MCF 10A (cell line): ENCODE measurements at regions not wholly inside any gene's neighbourhood (a gene's known extent, or its start where the extent isn't known, plus 50 kb on each side); places are given as distances from the start of the nearest gene placed in this dataset.
"Not testable (repeated sequence)": the region's sequence is repeated elsewhere in the genome, so short reads cannot be mapped to it uniquely, and the experiment has no call there.

ENCODE experiments used
- BruUV-seq: library from RNA; stranded (reverse); fragments of 400-500 nt; replicated peaks from 2 replicates; lab custom pipeline; 2021; lab: Mats Ljungman, UMichigan
- CTCF ChIA-PET: fragments of 300-600 bp; sonication (Branson Sonifier 250); formaldehyde crosslinking; extraction: SDS; loops from one replicate; lab custom pipeline; 2021; ENCODE audit warnings: antibody characterized with exemption, inconsistent platforms; lab: Yijun Ruan, JAX
- POLR2A ChIA-PET: fragments of 300-600, 350-650 bp; sonication (Branson Sonifier 250); formaldehyde crosslinking; extraction: SDS; loops from one replicate; lab custom pipeline; 2020; ENCODE audit warnings: antibody characterized with exemption, inconsistent platforms; lab: Yijun Ruan, JAX
- DNase-seq: peaks from one replicate; pipeline ENCODE4 v3.0.0-alpha.2; 2018; ENCODE audit not compliant: unreplicated experiment
- H3K27ac Mint-ChIP-seq: one replicate; pipeline ENCODE4 v1.8.0; 2022; ENCODE audit warnings: mild to moderate bottlenecking, low read depth, mixed read lengths; ENCODE audit not compliant: unreplicated experiment
- H3K27me3 Mint-ChIP-seq: one replicate; pipeline ENCODE4 v1.8.0; 2022; ENCODE audit warnings: mixed read lengths; ENCODE audit not compliant: insufficient read depth, unreplicated experiment
- H3K36me3 Mint-ChIP-seq: one replicate; pipeline ENCODE4 v1.8.0; 2022; ENCODE audit warnings: mild to moderate bottlenecking, moderate library complexity, mixed read lengths; ENCODE audit not compliant: insufficient read depth, unreplicated experiment
- H3K4me1 Mint-ChIP-seq: one replicate; pipeline ENCODE4 v1.8.0; 2022; ENCODE audit warnings: mixed read lengths; ENCODE audit not compliant: insufficient read depth, unreplicated experiment
- H3K4me3 Mint-ChIP-seq: one replicate; pipeline ENCODE4 v1.8.0; 2022; ENCODE audit warnings: mild to moderate bottlenecking, moderate library complexity, mixed read lengths; ENCODE audit not compliant: unreplicated experiment
- H3K9me3 Mint-ChIP-seq: one replicate; pipeline ENCODE4 v1.8.0; 2022; ENCODE audit warnings: mixed read lengths; ENCODE audit not compliant: unreplicated experiment
- intact Hi-C: fragments of 100-400 bp; cut with micrococcal nuclease; formaldehyde crosslinking; loops from 2 replicates; pipeline ENCODE4 v1.14.1; 2022
- TF ChIP-seq, protein P1 (sequence below): fragments of 200-600 bp; IDR thresholded peaks from one replicate; pipeline ENCODE4 v1.8.0; 2022; ENCODE audit warnings: antibody characterized with exemption, mild to moderate bottlenecking; ENCODE audit not compliant: unreplicated experiment

DNA sequence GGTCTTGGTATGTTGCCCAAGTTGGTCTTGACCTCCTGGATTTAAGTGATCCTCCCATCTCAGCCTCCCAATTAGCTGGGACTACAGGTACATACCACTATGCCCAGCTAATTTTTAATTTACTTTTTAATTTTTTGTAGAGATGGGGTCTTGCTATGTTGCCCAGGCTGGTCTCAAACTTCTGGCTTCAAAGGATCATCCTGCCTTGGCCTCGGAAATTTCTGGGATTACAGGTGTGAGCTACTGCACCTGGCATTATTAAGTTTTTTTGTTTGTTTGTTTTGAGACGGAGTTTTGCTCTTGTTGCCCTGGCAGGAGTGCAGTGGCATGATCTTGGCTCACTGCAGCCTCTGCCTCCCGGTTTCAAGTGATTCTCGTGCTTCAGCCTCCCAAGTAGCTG is 195.7 kb upstream of the HAAO start:
- H3K9me3 Mint-ChIP-seq, H3K4me3 Mint-ChIP-seq, H3K27me3 Mint-ChIP-seq, intact Hi-C loops, BruUV-seq, DNase-seq, H3K27ac Mint-ChIP-seq, H3K36me3 Mint-ChIP-seq: not testable (repeated sequence)
- ChIA-PET CTCF (interaction anchor here (0.6 to 2.0 kb wide), 10 partner anchors 13 to 238 kb away, joined by 3 to 6 read pairs (median 4); no protein-coding TSS in a partner anchor), POLR2A (interaction anchor here (0.6 to 2.7 kb wide), 12 partner anchors 17 to 554 kb away, joined by 3 to 28 read pairs (median 10); partner anchors contain the start of gene ZFP36L2)
- H3K4me1 Mint-ChIP-seq, result peaks cover 19% of the 10 kb centered on the region

DNA sequence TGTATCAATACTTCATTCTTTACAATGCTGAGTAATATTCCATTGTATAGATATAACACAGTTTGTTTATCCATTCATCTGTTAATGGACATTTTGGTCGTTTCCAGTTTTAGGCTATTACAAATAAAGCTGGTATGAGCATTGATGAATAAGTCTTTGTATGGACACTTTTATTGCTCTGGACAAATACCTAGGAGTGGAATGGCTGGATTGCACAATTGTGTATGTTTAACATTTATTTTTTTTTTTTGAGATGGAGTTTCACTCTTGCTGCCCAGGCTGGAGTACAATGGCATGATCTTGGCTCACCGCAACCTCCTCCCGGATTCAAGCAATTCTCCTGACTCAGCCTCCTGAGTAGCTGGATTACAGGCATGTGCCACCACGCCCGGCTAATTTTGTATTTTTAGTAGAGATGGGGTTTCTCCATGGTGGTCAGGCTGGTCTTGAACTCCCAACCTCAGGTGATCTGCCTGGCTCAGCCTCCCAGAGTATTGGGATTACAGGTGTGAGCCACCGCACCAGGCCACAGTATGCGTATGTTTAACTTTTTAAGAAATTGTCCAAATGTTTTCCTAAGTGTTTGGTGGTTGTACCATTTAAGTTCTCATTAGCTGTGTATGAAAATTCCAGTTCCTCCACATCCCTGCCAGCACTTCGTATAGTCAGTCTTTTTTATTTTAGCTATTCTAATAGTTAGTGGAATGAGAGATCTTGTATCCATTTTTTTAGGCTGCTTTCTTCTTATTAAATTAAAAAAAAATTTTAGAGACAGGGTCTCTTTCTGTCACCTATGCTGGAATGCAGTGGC is 194.9 kb upstream of the HAAO start:
- H3K27me3 Mint-ChIP-seq, result no peaks in the 10 kb centered on the region
- POLR2A ChIA-PET, result interaction anchor here (0.5 to 2.7 kb wide), 26 partner anchors 10 to 555 kb away, joined by 3 to 28 read pairs (median 4); partner anchors contain the start of gene ZFP36L2
- peaks cover 19% of the 10 kb centered on the region for H3K4me1 Mint-ChIP-seq
- H3K36me3 Mint-ChIP-seq, result no peaks in the 10 kb centered on the region
- no peaks in the 10 kb centered on the region for H3K9me3 Mint-ChIP-seq
- no peak overlapping the region for H3K4me3 Mint-ChIP-seq
- BruUV-seq, result no TSS peak
- DNase-seq, result peak; percentile 88
- peak overlapping the region; percentile 90 for H3K27ac Mint-ChIP-seq
- CTCF ChIA-PET, result interaction anchor here (0.6 to 2.8 kb wide), 14 partner anchors 11 to 241 kb away, joined by 3 to 18 read pairs (median 3); no protein-coding TSS in a partner anchor
- intact Hi-C loops, result loop anchor here (2.0 kb wide), 1 partner anchor 99 kb away; no protein-coding TSS in a partner anchor
- TF ChIP-seq, protein P1, sequence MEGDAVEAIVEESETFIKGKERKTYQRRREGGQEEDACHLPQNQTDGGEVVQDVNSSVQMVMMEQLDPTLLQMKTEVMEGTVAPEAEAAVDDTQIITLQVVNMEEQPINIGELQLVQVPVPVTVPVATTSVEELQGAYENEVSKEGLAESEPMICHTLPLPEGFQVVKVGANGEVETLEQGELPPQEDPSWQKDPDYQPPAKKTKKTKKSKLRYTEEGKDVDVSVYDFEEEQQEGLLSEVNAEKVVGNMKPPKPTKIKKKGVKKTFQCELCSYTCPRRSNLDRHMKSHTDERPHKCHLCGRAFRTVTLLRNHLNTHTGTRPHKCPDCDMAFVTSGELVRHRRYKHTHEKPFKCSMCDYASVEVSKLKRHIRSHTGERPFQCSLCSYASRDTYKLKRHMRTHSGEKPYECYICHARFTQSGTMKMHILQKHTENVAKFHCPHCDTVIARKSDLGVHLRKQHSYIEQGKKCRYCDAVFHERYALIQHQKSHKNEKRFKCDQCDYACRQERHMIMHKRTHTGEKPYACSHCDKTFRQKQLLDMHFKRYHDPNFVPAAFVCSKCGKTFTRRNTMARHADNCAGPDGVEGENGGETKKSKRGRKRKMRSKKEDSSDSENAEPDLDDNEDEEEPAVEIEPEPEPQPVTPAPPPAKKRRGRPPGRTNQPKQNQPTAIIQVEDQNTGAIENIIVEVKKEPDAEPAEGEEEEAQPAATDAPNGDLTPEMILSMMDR, result no peak

DNA sequence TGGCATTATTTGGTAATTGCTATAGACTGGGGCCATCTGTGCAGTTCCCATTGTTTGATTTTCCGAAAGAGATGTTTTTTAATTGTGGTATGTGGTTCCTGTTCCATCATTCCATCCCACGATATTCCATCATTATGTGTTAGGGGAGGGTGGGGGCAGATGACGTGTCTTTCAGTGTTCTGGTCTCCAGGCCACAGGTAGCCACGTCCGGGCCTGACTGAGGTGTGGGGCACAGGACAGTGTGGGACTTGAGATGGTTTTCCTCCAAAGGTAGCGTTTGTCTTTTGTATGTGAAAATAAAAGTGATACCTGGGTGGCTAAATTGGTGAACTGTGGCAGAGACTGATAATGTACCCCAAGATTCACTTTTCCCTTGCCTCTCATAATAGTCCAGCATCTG is 192.2 kb upstream of the HAAO start:
- Mint-ChIP-seq H3K4me3 (no peak overlapping the region), H3K27ac (peak overlapping the region; percentile 90), H3K27me3 (no peaks in the 10 kb centered on the region), H3K36me3 (no peaks in the 10 kb centered on the region), H3K4me1 (peaks cover 27% of the 10 kb centered on the region), H3K9me3 (no peaks in the 10 kb centered on the region)
- intact Hi-C loops, result no loop called here
- POLR2A ChIA-PET, result no interaction called here
- TF ChIP-seq, protein P1, result no peak
- CTCF ChIA-PET, result interaction anchor here (1.0 to 1.4 kb wide), 3 partner anchors 9 to 138 kb away, joined by 3 to 6 read pairs (median 3); no protein-coding TSS in a partner anchor
- DNase-seq, result no peak
- no TSS peak for BruUV-seq

DNA sequence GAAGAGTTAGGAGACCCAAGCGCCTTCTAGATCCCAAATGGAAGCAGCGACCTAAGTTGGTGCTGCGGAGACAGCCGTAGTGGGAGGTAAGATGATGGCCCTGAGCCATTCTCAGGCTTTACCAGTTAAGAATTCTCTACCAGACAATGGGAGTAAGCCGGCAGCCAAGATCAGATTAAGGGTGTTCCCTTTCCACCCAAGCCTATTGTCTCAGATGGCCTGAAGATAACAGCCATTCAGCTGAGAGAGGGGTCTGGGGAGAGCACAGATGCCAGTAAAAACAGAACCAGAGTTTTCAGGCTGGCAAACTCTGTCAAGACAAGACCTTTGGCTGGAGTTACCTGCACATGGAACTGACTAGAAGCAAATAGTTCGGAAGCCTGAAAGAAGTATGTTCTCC is 191.7 kb upstream of the HAAO start:
- Mint-ChIP-seq H3K27ac (peak overlapping the region; percentile 90), H3K4me3 (no peak overlapping the region), H3K9me3 (no peaks in the 10 kb centered on the region), H3K27me3 (no peaks in the 10 kb centered on the region), H3K36me3 (peaks cover 4% of the 10 kb centered on the region), H3K4me1 (peaks cover 27% of the 10 kb centered on the region)
- TF ChIP-seq, protein P1, result no peak
- ChIA-PET POLR2A (no interaction called here), CTCF (interaction anchor here (0.5 to 1.0 kb wide), 3 partner anchors 40 to 245 kb away, joined by 3 to 6 read pairs (median 3); no protein-coding TSS in a partner anchor)
- intact Hi-C loops, result no loop called here
- no TSS peak for BruUV-seq
- no peak for DNase-seq
